ENCODE measurements at regions not wholly inside any gene's neighbourhood (a gene's known extent, or its start where the extent isn't known, plus 50 kb on each side); places are given as distances from the start of the nearest gene placed in this dataset.

GRCh38 chr18:71958605-71959004, 585.5 kb downstream of the CBLN2 start:
- H3K4me3 ChIP-seq = no peak overlapping the region

DNA sequence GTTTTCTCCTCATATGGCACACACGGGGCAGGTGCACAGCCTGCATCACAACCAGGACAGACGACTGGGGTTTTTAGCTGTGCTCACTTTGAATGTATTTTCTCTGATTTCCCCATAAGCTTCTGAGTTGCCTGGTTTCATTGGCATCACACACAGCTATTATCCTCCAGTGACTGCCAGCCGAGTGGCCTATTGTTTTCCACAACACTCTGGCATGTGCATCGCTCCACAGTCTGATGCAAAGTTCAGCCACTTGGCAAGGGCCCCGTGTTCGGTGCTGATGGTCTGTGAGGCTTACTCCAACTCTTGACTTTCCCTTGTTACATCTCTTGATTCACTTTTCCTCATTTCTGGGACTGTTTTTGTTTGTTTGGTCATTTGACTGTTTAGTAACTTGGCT, 593.1 kb downstream of the CBLN2 start:
- H3K4me3 ChIP-seq = no peak overlapping the region
- H3K27ac ChIP-seq = no peak overlapping the region

More at GRCh38 chr18:71958605-71959004, 585.5 kb downstream of the CBLN2 start:
- H3K27ac ChIP-seq = no peak overlapping the region

GRCh38 chr18:71942433-71942832, 601.7 kb downstream of the CBLN2 start:
- Histone ChIP-seq H3K27ac (no peak overlapping the region), H3K4me3 (no peak overlapping the region)

DNA sequence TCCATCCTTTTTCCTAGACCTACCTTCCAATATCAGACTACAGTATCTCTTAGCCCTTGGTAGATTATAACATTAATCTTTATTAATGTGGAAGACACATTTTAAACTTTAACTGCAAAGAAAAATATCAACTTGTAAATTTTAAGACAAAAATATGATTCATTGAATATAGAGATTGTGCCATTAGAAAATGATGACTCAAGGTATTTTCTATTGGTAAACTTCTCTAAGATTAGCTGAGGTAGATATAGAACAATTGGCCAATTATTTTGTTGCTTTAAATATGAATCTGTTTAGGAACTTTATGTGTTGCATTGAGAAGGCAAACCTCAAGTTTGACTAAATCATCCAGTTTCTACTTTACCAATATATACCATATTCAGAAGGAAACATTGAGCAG, 604.7 kb downstream of the CBLN2 start:
- Histone ChIP-seq H3K27ac (no peak overlapping the region), H3K4me3 (no peak overlapping the region)

GRCh38 chr18:71936744-71937143, 607.4 kb downstream of the CBLN2 start:
- H3K4me3 ChIP-seq = no peak overlapping the region
- H3K27ac ChIP-seq = no peak overlapping the region

DNA sequence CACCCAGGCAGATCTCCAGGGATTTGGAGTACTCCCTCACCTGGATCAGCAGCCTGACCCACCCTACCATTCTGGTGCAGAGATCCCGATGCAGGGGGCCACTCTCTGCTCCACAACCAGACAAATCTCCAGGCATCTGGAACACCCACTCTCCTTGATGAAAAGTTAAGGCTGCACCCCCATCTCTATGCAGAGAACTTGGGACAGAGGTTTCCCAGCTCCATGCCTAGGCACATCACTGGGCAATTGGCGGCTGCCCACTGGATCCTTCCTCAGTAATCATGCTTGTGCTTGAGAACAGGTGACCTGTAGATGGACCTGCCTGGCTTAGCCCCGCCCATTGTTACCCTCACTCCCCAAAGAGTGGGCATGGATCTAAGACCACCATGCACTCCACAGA, 624.9 kb downstream of the CBLN2 start:
- Histone ChIP-seq H3K27ac (no peak overlapping the region), H3K4me3 (no peak overlapping the region)

- H3K27ac ChIP-seq = no peak overlapping the region
- H3K4me3 ChIP-seq = no peak overlapping the region
These were observed 630.5 kb downstream of the CBLN2 start for GRCh38 chr18:71913641-71914040.

DNA sequence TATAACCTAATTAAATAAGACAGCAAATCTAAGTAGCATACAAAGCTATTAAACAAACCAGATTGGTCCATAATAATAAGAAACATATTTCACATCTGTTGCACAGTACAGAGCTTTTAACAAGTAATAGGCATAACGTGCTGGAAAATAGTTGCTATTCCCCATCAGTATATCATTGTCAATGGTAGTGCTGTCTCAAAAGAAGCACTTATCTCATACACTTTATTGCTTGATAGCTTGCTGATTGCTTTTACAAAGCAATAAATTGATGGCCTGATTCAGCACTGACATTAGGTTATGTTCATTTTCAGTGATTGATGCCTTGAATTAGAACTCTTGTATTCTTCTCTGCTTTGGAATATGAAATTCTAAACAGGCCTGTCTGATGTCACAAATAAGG, 641.7 kb downstream of the CBLN2 start:
- Histone ChIP-seq H3K4me3 (no peak overlapping the region), H3K27ac (no peak overlapping the region)

DNA sequence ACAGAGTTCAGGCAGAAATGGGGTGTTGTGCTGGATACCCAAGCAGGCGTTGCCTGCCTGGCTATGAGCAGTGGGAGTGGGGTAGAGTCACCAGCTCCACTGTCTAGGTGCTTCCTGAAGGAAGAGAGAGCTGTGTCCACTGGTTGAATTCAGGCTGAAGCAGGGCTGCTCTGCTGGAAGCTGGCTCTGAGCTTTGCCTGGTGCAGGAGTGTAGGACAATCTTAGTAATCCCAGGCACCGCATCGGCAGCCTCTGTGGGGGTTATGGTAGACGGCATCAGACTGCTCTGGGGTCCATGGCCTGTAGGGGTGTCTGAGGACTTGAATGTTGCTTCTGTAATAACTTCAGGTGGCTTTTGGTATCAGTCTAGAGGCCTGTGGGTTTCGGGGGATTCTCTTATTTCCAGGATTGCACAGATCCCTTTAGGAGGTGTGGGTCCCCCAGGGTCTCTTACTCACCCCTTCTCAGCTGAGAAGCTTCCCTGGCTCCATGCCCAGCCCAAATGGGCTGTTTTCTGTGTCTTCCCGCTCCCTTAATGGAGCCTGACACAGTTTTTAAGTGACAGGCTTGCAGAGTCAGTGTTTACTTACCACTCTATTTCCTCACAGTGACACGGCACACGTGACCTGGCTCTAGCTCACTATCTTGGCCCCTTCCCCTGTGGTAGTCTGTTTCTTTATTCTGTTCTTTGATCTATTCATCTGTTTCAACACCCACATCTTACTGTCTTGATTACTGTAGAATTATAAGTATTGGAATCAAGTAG, 644.3 kb downstream of the CBLN2 start:
- Histone ChIP-seq H3K4me3 (no peak overlapping the region), H3K27ac (no peak overlapping the region)

DNA sequence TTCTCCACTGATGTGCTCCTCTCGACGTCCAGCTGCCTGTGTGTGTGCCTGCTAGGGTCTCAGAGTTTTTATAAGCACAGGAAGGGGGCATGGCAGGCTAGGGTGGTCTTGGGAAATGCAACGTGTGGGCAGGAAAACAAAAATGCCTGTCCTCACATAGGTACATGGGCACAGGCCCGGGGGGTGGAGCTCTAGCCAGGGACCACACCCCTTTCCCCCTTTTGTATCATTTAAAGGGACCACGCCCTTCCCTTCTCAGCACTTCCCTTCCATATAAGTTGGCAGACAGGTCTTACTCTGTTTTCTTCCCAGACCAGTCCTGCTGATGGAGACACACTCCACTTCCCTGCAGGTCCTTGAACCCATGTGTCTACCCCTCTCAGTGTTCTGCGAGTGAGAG, 645.0 kb downstream of the CBLN2 start:
- no peak overlapping the region for H3K4me3 ChIP-seq
- no peak overlapping the region for H3K27ac ChIP-seq

DNA sequence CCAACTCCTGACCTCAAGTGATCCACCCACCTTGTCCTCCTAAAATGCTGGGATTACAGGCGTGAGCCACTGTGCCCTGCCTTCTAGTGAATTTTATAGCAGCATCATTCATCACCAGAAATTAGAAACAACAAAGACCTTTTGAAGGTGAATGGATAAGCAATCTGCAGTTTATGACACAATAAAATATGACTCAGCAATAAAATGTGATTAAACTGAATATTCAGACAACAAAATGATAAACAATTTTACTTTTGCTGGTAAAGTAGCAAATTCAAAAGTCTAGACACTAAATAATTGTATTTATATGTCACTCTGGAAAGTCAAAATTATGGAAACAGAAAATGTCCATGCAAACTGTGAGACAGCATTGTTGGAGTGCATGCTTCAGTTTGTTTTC, 656.6 kb downstream of the CBLN2 start:
- Histone ChIP-seq H3K4me3 (no peak overlapping the region), H3K27ac (no peak overlapping the region)

DNA sequence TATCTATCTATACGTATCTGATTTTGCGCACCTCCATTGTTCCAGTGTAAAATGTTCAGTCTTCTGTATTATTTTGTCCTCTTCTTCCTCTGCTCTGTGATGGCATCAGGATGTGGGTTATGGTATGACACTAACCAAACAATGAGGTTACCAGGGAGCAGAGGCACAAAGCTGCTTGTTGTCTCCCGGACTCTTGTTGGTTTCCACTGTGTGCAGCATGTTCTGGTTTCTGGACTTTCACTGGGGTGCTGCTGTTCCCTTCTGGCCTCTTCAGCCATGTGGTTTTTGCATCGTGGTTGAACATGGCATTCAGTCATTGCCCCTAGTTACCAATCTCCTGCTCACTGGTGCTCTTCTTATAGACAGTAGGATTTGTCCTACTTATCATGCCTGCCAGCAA, 665.9 kb downstream of the CBLN2 start:
- Histone ChIP-seq H3K4me3 (no peak overlapping the region), H3K27ac (no peak overlapping the region)

- no peak overlapping the region for H3K27ac ChIP-seq
- H3K4me3 ChIP-seq = no peak overlapping the region
These were observed 670.4 kb downstream of the CBLN2 start for GRCh38 chr18:71873695-71874094.

GRCh38 chr18:71865888-71866287, 678.3 kb downstream of the CBLN2 start:
- H3K27ac ChIP-seq = no peak overlapping the region

DNA sequence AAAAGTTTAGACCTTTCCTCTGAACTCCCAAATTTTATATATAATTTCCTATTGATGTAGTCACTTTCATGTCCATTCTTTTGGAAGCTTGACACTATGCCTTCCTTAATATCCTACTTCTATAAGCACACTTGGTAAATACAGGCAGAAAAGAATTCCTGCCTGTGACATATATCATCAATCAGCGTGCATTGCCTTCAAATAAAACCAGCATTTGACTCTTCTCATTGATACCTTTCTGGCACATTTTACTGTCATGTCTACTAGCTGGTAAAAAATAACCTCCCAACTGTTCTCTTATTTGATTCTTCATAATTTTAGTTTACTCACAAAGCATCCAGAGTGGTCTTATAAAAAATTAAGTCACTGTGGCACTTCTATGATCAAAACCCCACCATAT, 693.5 kb downstream of the CBLN2 start:
- Histone ChIP-seq H3K27ac (no peak overlapping the region), H3K4me3 (no peak overlapping the region)

More at GRCh38 chr18:71865888-71866287, 678.3 kb downstream of the CBLN2 start:
- no peak overlapping the region for H3K4me3 ChIP-seq

DNA sequence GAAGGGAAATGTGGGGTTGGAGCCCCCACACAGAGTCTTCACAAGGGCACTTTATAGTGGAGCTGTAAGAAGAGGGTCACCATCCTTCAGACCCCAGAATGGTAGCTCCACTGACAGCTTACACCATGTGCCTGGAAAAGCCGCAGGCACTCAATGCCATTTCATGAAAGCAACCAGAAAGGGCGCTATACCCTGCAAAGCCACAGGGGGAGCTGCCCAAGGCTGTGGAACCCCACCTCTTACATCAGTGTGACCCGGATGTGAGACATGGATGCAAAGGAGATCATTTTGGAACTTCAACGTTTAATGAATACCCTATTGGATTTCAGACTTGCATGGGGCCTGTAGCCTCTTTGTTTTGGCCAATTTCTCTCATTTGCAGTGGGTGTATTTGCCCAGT, 694.7 kb downstream of the CBLN2 start:
- Histone ChIP-seq H3K27ac (no peak overlapping the region), H3K4me3 (no peak overlapping the region)

- Histone ChIP-seq H3K27ac (no peak overlapping the region), H3K4me3 (no peak overlapping the region)
These were observed 697.4 kb downstream of the CBLN2 start for GRCh38 chr18:71846716-71847115.

DNA sequence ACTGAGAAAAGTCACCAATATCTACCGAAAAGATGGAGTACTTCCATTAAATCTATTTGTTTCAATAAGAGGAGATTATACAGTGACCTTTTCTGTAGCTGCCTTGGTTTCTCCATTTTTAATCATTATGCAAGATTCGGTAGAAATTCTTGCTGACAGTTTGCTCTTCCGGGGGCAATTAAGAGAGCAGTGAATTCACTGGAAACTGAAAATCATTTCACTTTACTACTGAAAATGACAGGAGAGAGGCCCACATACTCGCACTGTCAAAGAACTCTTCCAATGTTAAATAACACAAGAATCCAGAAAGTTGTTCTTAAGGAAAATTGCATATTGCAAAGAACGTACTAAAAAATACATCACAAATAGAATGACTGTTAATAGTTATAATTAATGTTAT, 699.3 kb downstream of the CBLN2 start:
- no peak overlapping the region for H3K27ac ChIP-seq
- no peak overlapping the region for H3K4me3 ChIP-seq

- H3K4me3 ChIP-seq = no peak overlapping the region
- H3K27ac ChIP-seq = no peak overlapping the region
These were observed 701.5 kb downstream of the CBLN2 start for GRCh38 chr18:71842666-71843065.

DNA sequence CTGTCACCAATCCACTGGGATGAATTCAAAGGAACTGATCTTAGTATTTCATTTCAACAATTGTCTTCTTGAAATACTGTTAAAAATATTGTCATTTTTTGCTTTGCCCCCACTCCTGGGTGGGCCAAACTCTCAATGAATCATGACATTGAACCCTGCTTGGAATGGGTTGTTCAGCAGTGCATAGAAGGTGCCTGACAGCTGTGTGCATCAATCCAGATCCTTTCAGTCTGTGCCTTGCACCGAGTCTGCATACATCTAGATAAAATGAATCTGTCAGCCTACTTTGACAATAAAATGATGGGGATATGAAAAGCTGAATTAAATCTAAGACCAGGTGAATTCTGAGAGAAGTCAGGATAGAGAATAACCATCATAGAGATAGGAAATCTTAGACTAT, 706.6 kb downstream of the CBLN2 start:
- H3K27ac ChIP-seq = no peak overlapping the region
- H3K4me3 ChIP-seq = no peak overlapping the region

GRCh38 chr18:71832946-71833617, 711.1 kb downstream of the CBLN2 start:
- H3K4me3 ChIP-seq = no peak overlapping the region
- H3K27ac ChIP-seq = no peak overlapping the region

DNA sequence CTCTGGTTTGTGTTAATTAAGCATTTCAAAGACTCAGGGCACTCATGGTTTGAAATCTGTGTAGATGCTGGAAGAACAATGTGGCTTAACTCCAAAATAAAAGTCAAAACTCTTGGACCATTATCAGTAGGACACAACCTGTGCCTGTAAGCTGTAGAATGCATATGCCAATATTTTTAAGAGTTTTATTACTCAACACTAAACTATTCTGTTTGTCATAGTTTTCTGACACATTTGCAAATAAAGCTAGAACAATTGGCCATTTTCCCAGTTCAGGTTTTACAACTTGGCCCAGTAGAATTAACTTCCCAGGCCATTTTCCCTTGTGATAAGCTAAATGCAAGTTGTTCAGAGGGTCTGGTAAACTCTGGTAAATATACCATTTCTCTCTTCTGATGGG, 713.1 kb downstream of the CBLN2 start:
- Histone ChIP-seq H3K4me3 (no peak overlapping the region), H3K27ac (no peak overlapping the region)

All from skin epidermis (tissue), 12 donors.